Breast epithelium (tissue), 4 donors: ENCODE measurements at regions not wholly inside any gene's neighbourhood (a gene's known extent, or its start where the extent isn't known, plus 50 kb on each side); places are given as distances from the start of the nearest gene placed in this dataset.

Source experiments
- DNase-seq, 2 donors: peaks; one replicate each; pipeline ENCODE4 v3.0.0-alpha.2; 2019; ENCODE audit warnings: low spot score in 2 of 2
- H3K27ac ChIP-seq, 2 donors: fragments of 200-600 bp; sonication (generic) in 1 of 2; one replicate each; pipeline ENCODE4 v1.5.1; 2016 to 2019; ENCODE audit warnings: mild to moderate bottlenecking in 1 of 2
- H3K27me3 ChIP-seq, 2 donors: fragments of 200-600 bp; sonication (generic) in 1 of 2; one replicate each; pipeline versions ENCODE4 v1.5.1 to v1.6.0; 2017 to 2019; ENCODE audit warnings: control low read depth in 1 of 2, mild to moderate bottlenecking in 1 of 2
- H3K36me3 ChIP-seq: fragments of 200-600 bp; one replicate; pipeline ENCODE4 v1.5.1; 2019
- H3K4me1 ChIP-seq, 2 donors: fragments of 200-600 bp; sonication (generic); one replicate each; pipeline ENCODE4 v1.5.1; 2016 to 2019; ENCODE audit warnings: control low read depth in 1 of 2
- H3K4me3 ChIP-seq, 3 donors: fragments of 200-600 bp; sonication (generic); 1 replicate in 2 of 3; 2 replicates in 1 of 3; pipeline ENCODE4 v1.5.1; 2016 to 2019; ENCODE audit warnings: mild to moderate bottlenecking in 3 of 3, moderate library complexity in 2 of 3
- H3K9me3 ChIP-seq, 2 donors: fragments of 200-600 bp; sonication (generic) in 1 of 2; one replicate each; pipeline ENCODE4 v1.5.1; 2016 to 2019; ENCODE audit warnings: control low read depth in 1 of 2
- CTCF ChIP-seq, 3 donors: fragments of 450-650 bp; IDR thresholded peaks; one replicate each; pipeline ENCODE4 v1.5.1; 2016 to 2017; ENCODE audit warnings: antibody characterized with exemption in 3 of 3, mild to moderate bottlenecking in 3 of 3, moderate library complexity in 3 of 3
- POLR2A ChIP-seq: fragments of 450-650 bp; IDR thresholded peaks from one replicate; pipeline ENCODE4 v1.6.1; 2016; ENCODE audit warnings: antibody characterized with exemption, mild to moderate bottlenecking, moderate library complexity
- POLR2AphosphoS5 ChIP-seq, 3 donors: sonication (generic); formaldehyde crosslinking; IDR thresholded peaks; one replicate each; pipeline ENCODE4 v1.6.1; 2017; ENCODE audit warnings: antibody characterized with exemption in 3 of 3
- intact Hi-C: fragments of 100-400 bp; cut with DNase I; formaldehyde crosslinking; loops from one replicate; pipeline ENCODE4 v1.15.1; 2023; ENCODE audit warnings: low total_unique reads

GRCh38 chr6:141594874-141595273, 537.9 kb upstream of the GJE1 start:
- Histone ChIP-seq H3K4me3 (no peak overlapping the region), H3K36me3 (no peaks in the 10 kb centered on the region), H3K9me3 (no peaks in the 10 kb centered on the region), H3K27me3 (no peaks in the 10 kb centered on the region), H3K27ac (no peak overlapping the region), H3K4me1 (no peaks in the 10 kb centered on the region)
- intact Hi-C loops: no loop called here
- no peak for TF ChIP-seq POLR2AphosphoS5 (IDR thresholded peaks at IDR 0.05)
- no peak for TF ChIP-seq CTCF (IDR thresholded peaks at IDR 0.05)
- no peak for TF ChIP-seq POLR2A
- no peak for DNase-seq

- Histone ChIP-seq H3K9me3 (no peaks in the 10 kb centered on the region), H3K27ac (no peak overlapping the region), H3K36me3 (no peaks in the 10 kb centered on the region), H3K27me3 (no peaks in the 10 kb centered on the region), H3K4me1 (no peaks in the 10 kb centered on the region), H3K4me3 (no peak overlapping the region)
- DNase-seq: no peak
- intact Hi-C loops: no loop called here
- no peak for TF ChIP-seq POLR2A
- TF ChIP-seq POLR2AphosphoS5 (IDR thresholded peaks at IDR 0.05): no peak
- TF ChIP-seq CTCF (IDR thresholded peaks at IDR 0.05): no peak
Measured at GRCh38 chr6:141593311-141593710, 539.4 kb upstream of the GJE1 start.

- H3K27me3 ChIP-seq: no peaks in the 10 kb centered on the region
- no peaks in the 10 kb centered on the region for H3K4me1 ChIP-seq
- H3K9me3 ChIP-seq: no peaks in the 10 kb centered on the region
- no peak overlapping the region for H3K4me3 ChIP-seq
- intact Hi-C loops: no loop called here
- TF ChIP-seq POLR2AphosphoS5 (IDR thresholded peaks at IDR 0.05): no peak
- TF ChIP-seq CTCF (IDR thresholded peaks at IDR 0.05): no peak
- TF ChIP-seq POLR2A: no peak
- DNase-seq: no peak
- H3K36me3 ChIP-seq: no peaks in the 10 kb centered on the region
- H3K27ac ChIP-seq: no peak overlapping the region
Measured at GRCh38 chr6:141587482-141588266, 545.1 kb upstream of the GJE1 start.

GRCh38 chr6:141580988-141581552, 551.7 kb upstream of the GJE1 start:
- intact Hi-C loops: no loop called here
- TF ChIP-seq POLR2AphosphoS5 (IDR thresholded peaks at IDR 0.05) (no peak), CTCF (IDR thresholded peaks at IDR 0.05) (no peak), POLR2A (no peak)
- Histone ChIP-seq H3K27ac (no peak overlapping the region), H3K4me1 (no peaks in the 10 kb centered on the region), H3K4me3 (no peak overlapping the region), H3K9me3 (no peaks in the 10 kb centered on the region), H3K36me3 (no peaks in the 10 kb centered on the region), H3K27me3 (no peaks in the 10 kb centered on the region)
- no peak for DNase-seq

GRCh38 chr6:141580131-141580530, 552.6 kb upstream of the GJE1 start:
- intact Hi-C loops: no loop called here
- DNase-seq: no peak
- no peak overlapping the region for H3K4me3 ChIP-seq
- H3K27ac ChIP-seq: no peak overlapping the region
- H3K36me3 ChIP-seq: no peaks in the 10 kb centered on the region
- H3K4me1 ChIP-seq: no peaks in the 10 kb centered on the region
- H3K27me3 ChIP-seq: no peaks in the 10 kb centered on the region
- H3K9me3 ChIP-seq: no peaks in the 10 kb centered on the region
- TF ChIP-seq POLR2A (no peak), POLR2AphosphoS5 (IDR thresholded peaks at IDR 0.05) (no peak), CTCF (IDR thresholded peaks at IDR 0.05) (no peak)
